CD4-positive, alpha-beta T cell (primary cell): ENCODE measurements at regions not wholly inside any gene's neighbourhood (a gene's known extent, or its start where the extent isn't known, plus 50 kb on each side); places are given as distances from the start of the nearest gene placed in this dataset.

Experiments used
- ATAC-seq: fragments of 200-7000 bp; cut with Tn5 transposase; one replicate; pipeline ENCODE4 v1.10.0; 2022; ENCODE audit warnings: mild to moderate bottlenecking; ENCODE audit not compliant: poor library complexity
- CTCF ChIA-PET: fragments of 350-600 bp; sonication (Branson Sonifier 250); formaldehyde crosslinking; loops from one replicate; lab custom pipeline; 2021; ENCODE audit warnings: antibody characterized with exemption, inconsistent platforms; lab: Charles Lee
- POLR2A ChIA-PET: fragments of 350-600 bp; sonication (Branson Sonifier 250); formaldehyde crosslinking; loops from one replicate; lab custom pipeline; 2021; ENCODE audit warnings: antibody characterized with exemption, inconsistent platforms; lab: Charles Lee
- DNase-seq, 14 experiments: peaks; one replicate each; pipeline ENCODE4 v3.0.0-alpha.2; 2013 to 2020; ENCODE audit warnings: mixed read lengths in 2 of 14
- H3K27ac ChIP-seq, 2 donors: one replicate each; pipeline versions ENCODE4 v1.5.1 to v1.7.0; 2013; ENCODE audit warnings: low read length in 2 of 2, low read depth in 1 of 2, mild to moderate bottlenecking in 1 of 2
- H3K27me3 ChIP-seq, 2 experiments: 1 replicate in 1 of 2; 2 replicates in 1 of 2; pipeline versions ENCODE4 v1.6.1 to v1.7.0; 2013; ENCODE audit warnings: low read length in 2 of 2, control low read depth in 1 of 2, mild to moderate bottlenecking in 1 of 2, moderate library complexity in 1 of 2; ENCODE audit not compliant: insufficient read depth in 2 of 2, control insufficient read depth in 1 of 2
- H3K36me3 ChIP-seq: one replicate; pipeline ENCODE4 v1.6.1; 2013; ENCODE audit warnings: low read length, control low read depth; ENCODE audit not compliant: insufficient read depth
- H3K4me1 ChIP-seq: one replicate; pipeline ENCODE4 v1.6.1; 2013; ENCODE audit warnings: low read length, control low read depth; ENCODE audit not compliant: insufficient read depth
- H3K4me3 ChIP-seq: one replicate; pipeline ENCODE4 v1.5.1; 2013; ENCODE audit warnings: mild to moderate bottlenecking, low read length, moderate library complexity
- H3K9me3 ChIP-seq, 2 experiments: 1 replicate in 1 of 2; 2 replicates in 1 of 2; pipeline versions ENCODE4 v1.6.1 to v1.7.0; 2013; ENCODE audit warnings: low read length in 2 of 2, mild to moderate bottlenecking in 2 of 2, control low read depth in 1 of 2, moderate library complexity in 1 of 2; ENCODE audit not compliant: control insufficient read depth in 1 of 2, insufficient read depth in 1 of 2
- H3K27ac Mint-ChIP-seq: one replicate; pipeline ENCODE4 v1.8.0; 2020; ENCODE audit warnings: mixed read lengths
- H3K27me3 Mint-ChIP-seq: one replicate; pipeline ENCODE4 v1.8.0; 2021; ENCODE audit warnings: mixed read lengths
- H3K36me3 Mint-ChIP-seq: one replicate; pipeline ENCODE4 v1.8.0; 2021; ENCODE audit warnings: low read depth, mixed read lengths
- H3K4me1 Mint-ChIP-seq: one replicate; pipeline ENCODE4 v1.8.0; 2021; ENCODE audit warnings: low read depth, mixed read lengths
- H3K4me3 Mint-ChIP-seq: one replicate; pipeline ENCODE4 v1.8.0; 2020; ENCODE audit warnings: mild to moderate bottlenecking, mixed read lengths
- H3K9me3 Mint-ChIP-seq: one replicate; pipeline ENCODE4 v1.8.0; 2020; ENCODE audit warnings: mixed read lengths
- CTCF ChIP-seq: fragments of 200-600 bp; IDR thresholded peaks from one replicate; pipeline ENCODE4 v1.8.0; 2022; ENCODE audit warnings: antibody characterized with exemption, mild to moderate bottlenecking
- intact Hi-C, 2 experiments: fragments of 100-400 bp; cut with DNase I in 1 of 2; cut with micrococcal nuclease in 1 of 2; formaldehyde crosslinking; loops; one replicate each; pipeline versions ENCODE4 v1.15.1 to v1.9.0; 2023 to 2025; cut with DNase I, micrococcal nuclease

GRCh38 chr13:87311165-87311564 lies 360.0 kb upstream of the SLITRK5 start:
- Histone ChIP-seq H3K4me3 (no peak overlapping the region), H3K9me3 (no peaks in the 10 kb centered on the region), H3K4me1 (no peaks in the 10 kb centered on the region), H3K27me3 (no peaks in the 10 kb centered on the region), H3K36me3 (no peaks in the 10 kb centered on the region), H3K27ac (no peak overlapping the region)
- Mint-ChIP-seq H3K36me3 (no peaks in the 10 kb centered on the region), H3K9me3 (peaks cover 4% of the 10 kb centered on the region), H3K4me1 (no peaks in the 10 kb centered on the region), H3K27me3 (no peaks in the 10 kb centered on the region), H3K4me3 (no peak overlapping the region), H3K27ac (no peak overlapping the region)
- ChIA-PET POLR2A (no interaction called here), CTCF (no interaction called here)
- intact Hi-C loops = no loop called here
- ATAC-seq = no peak
- no peak for DNase-seq
- no peak for TF ChIP-seq CTCF

GRCh38 chr13:87314822-87315221 lies 356.3 kb upstream of the SLITRK5 start:
- Histone ChIP-seq H3K4me3 (no peak overlapping the region), H3K4me1 (no peaks in the 10 kb centered on the region), H3K27ac (no peak overlapping the region), H3K27me3 (no peaks in the 10 kb centered on the region), H3K9me3 (no peaks in the 10 kb centered on the region), H3K36me3 (no peaks in the 10 kb centered on the region)
- H3K9me3 Mint-ChIP-seq = peaks cover 4% of the 10 kb centered on the region
- H3K36me3 Mint-ChIP-seq = no peaks in the 10 kb centered on the region
- ChIA-PET POLR2A (no interaction called here), CTCF (no interaction called here)
- H3K27me3 Mint-ChIP-seq = no peaks in the 10 kb centered on the region
- intact Hi-C loops = no loop called here
- DNase-seq (no peak), ATAC-seq (no peak)
- H3K4me3 Mint-ChIP-seq = no peak overlapping the region
- no peak for TF ChIP-seq CTCF
- no peak overlapping the region for H3K27ac Mint-ChIP-seq
- H3K4me1 Mint-ChIP-seq = no peaks in the 10 kb centered on the region

GRCh38 chr13:87322386-87322785 lies 348.8 kb upstream of the SLITRK5 start:
- peaks cover 2% of the 10 kb centered on the region for H3K9me3 Mint-ChIP-seq
- H3K27ac Mint-ChIP-seq = no peak overlapping the region
- no peaks in the 10 kb centered on the region for H3K27me3 ChIP-seq
- DNase-seq = no peak
- TF ChIP-seq CTCF = no peak
- H3K27me3 Mint-ChIP-seq = no peaks in the 10 kb centered on the region
- H3K4me3 ChIP-seq = no peak overlapping the region
- CTCF ChIA-PET = no interaction called here
- intact Hi-C loops = no loop called here
- no peaks in the 10 kb centered on the region for H3K36me3 Mint-ChIP-seq
- H3K36me3 ChIP-seq = no peaks in the 10 kb centered on the region
- H3K27ac ChIP-seq = no peak overlapping the region
- H3K4me1 ChIP-seq = no peaks in the 10 kb centered on the region
- ATAC-seq = no peak
- no peaks in the 10 kb centered on the region for H3K9me3 ChIP-seq
- H3K4me3 Mint-ChIP-seq = no peak overlapping the region
- POLR2A ChIA-PET = no interaction called here
- no peaks in the 10 kb centered on the region for H3K4me1 Mint-ChIP-seq
